ENCODE measurements at regions not wholly inside any gene's neighbourhood (a gene's known extent, or its start where the extent isn't known, plus 50 kb on each side); places are given as distances from the start of the nearest gene placed in this dataset.
"Not testable (repeated sequence)": the region's sequence is repeated elsewhere in the genome, so short reads cannot be mapped to it uniquely, and the experiment has no call there.

GRCh38 chr15:88995449-88995848 is 82.3 kb upstream of the MFGE8 start:
- DNase-seq: no peak

GRCh38 chr15:88997531-88997930 is 84.4 kb upstream of the MFGE8 start:
- no peak for DNase-seq

DNA sequence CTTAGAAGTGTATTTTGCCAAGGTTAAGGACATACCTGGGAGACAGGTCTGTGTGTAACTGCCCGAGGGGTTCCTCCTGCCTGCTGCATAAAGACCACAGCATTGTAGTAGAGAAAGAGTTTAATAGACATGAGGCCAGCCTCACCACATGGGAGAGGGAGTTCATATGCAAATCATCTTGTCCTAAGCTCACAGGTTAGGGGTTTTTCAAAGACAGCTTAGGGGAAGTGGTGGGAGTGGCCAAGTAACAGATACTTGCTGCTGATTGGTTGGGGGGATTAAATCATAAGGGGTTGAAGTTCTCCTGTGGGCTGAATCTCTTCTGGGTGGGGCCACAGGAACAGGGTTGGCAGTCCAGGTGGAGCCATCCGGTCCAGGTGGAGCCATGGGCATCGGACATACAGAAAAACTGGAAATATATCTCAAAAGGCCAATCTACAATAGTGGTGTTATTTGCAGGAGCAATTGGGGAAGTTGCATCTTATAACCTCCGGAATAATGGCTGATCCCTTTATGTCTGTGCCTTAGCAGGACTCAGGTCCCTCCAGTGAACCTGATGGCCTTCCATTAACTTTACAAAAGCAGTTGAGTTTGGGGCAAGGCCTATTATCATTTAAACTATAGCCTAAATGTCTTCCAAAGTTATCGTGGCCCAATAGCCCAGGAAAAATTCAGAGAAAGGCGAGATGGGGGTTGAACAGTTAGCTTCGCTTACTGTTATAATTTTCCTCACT is 86.0 kb upstream of the MFGE8 start:
- no peak for DNase-seq

DNA sequence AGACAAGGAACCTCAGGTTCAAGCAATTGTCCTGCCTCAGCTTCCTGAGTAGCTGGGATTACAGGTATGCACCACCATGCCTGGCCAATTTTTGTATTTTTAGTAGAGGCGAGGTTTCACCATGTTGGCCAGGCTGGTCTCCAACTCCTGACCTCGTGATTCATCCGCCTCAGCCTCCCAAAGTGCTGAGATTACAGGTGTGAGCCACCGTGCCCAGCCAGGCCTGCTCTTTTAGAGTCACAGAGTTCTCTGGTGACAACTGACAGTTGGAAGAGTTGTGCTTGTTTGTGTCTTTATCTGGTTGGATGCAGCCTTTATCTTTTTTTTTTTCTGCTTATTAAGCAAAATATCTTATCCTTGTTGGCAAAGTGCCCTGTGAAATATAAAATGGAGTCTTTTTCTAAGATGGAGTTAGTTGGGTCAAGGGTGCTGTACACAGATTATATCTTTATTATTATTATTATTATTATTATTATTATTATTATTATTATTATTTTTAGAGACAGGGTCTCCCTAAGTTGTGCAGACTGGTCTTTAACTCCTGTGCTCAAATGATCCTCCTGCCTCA is 86.5 kb upstream of the ABHD2 start:
- not testable (repeated sequence) for DNase-seq

- DNase-seq: no peak
These were observed 85.9 kb upstream of the ABHD2 start for GRCh38 chr15:89002281-89002761.

- no peak for DNase-seq
These were observed 85.4 kb upstream of the ABHD2 start for GRCh38 chr15:89002830-89003229.

DNA sequence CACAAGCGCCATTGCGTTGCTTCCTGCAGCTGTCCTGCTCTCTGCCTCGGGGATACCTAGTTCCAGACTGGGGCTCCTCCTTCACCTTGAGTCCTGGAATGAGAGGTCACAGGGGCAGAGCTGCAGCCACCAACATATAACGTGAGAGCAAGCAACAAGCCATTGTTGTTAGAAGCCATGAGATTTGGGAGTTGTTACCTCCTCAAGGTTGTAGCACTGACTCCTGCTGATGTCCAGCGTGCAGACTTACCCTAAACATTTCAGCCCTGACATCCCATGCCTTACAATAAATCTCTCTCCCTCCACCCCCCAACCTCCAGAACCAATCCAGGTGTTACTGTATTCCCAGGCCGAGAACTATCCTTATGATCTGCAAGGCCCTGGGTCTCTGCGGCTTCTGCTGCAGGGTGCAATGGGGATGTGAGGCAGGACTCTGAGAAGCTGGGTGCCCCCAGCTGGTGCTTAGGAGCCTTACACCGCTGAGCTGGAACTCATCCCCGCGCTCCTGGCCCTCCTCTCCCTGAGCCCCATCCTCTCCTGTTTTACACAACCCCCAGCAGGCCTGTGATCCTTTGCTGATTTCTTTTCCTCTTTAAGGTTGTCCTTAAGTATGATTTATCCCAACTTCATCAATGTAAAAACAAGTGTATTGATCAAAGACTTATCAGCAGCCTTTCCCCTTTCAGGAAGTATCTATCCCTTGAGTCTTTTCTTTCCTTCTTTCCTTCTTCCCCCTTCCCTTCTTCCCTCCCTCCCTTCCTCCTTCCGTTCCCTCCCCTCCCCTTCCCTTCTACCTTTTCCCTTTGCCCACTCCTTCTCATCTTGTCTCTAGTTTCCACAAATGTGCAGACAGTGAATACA is 84.2 kb upstream of the ABHD2 start:
- no peak for DNase-seq

DNA sequence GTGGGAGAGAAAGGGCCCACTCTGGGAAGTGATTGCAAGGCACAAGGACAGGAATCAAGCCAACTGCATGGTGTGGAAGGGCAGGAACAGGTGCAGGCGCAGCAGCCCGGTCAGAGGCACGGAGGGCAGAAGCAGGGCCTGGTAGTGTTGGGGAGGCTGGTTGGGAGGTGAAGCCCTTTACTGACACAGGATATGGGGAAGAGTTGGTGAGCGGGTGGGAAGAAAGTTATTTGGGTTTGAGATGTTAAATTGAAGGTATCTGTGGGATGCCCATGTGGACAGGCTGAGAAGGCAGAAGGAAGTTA is 83.6 kb upstream of the ABHD2 start:
- DNase-seq: no peak

DNA sequence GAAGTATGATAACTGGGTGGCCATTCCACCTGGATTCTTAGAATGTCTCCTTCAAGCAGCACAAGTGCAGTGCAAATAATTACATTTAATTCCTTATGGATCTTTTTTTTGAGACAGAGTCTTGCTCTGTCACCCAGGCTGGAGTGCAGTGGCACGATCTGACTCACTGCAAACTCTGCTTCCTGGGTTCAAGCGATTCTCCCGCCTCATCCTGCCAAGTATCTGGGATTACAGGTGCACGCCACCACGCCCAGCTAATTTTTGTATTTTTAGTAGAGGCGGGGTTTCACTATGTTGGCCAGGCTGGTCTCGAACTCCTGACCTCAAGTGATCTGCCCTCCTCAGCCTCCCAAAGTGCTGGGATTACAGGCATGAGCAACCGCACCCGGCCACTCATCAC is 80.7 kb upstream of the ABHD2 start:
- not testable (repeated sequence) for DNase-seq

DNA sequence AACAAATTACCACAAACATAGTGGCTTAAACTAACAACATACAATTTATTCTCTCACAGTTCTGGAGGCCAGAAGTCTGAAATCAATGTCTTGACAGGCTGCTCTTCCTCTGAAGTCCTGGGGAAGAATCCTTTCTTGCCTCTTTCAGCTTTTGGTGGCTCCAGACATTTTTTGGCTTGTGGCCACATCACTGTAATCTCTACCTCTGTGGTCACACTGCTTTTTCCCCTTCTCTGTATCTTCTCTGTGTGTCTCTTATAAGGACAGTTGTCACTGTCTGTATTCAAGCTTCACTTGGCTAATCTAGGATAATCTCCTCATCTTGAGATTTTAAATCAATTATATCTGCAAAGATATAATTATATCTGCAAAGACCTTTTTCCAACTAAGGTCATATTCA is 80.3 kb upstream of the ABHD2 start:
- DNase-seq: no peak

DNA sequence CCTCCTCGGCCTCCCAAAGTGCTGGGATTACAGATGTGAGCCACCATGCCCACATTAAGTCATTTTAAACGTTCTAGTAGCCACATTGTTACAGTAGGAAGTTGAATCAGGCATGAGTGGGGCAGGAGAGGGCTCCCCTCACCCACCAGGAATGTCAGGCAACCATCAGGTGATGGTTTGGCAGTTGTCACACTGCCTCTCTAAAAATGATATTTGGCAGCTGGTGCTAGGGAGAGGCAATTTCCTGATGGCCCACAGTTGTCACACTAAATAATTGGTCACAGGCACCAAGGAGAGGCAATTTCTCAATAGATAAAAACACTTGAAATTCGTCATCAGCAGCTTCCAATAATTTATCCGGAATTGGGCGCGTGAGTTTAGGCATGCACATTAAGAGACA is 79.2 kb upstream of the ABHD2 start:
- no peak for DNase-seq

- no peak for DNase-seq
These were observed 72.7 kb upstream of the ABHD2 start for GRCh38 chr15:89015412-89016097.

DNA sequence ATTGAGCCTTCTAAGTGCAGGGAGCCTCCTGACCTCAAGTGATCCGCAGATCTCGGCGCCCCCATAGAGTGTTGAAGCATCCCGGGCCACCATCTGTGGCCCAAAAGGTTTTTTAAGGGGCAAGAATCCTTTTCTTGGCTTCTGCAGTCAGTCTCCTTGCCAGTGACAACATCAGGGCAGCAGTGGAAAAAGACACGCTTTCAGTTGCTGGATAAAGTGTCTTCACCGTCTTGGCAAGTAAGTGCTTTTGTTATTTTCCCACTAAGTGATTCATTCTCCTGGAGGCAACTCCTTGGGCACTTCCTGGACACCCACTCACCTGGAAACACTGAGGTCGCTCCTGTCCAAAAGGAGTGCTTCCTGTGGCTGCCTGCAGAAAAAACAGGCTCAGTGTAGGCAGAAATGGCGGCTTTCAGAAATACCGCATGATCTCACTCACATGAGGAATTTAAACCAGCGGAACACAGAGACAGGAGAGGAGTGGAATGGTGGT is 71.7 kb upstream of the ABHD2 start:
- no peak for DNase-seq

DNA sequence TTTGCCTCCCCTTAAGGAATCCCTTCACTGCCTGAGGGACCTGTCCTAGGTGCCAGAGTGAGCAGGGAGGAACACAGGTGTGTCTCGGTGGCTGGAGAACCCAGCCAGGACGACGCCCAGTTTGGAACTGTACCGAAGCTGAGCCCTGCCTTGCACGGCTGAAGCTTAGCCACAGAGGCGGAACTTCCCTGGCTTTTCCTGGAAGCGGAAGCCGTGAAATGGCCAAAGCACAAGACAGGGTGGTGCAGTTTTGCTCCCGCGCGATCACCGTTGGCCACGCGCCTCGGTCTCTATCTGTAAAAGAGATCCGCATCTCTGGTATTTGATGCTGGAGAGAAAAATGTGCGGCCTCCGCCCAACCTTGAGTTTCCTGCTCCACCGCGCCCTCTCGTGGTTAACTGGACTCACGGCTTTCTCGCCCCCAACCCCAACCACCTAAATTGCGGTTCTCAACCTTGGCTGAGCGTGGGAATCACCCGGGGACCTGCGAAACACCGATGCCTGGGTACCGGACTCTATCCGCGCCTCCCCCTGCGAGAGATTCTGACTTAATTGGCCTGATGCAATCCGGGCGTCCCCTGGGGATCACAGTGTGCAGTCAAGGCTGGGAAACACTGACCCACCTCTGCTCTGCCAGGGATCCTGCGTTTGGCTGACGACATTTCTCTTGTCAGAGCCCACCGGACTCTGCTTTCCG is 70.7 kb upstream of the ABHD2 start:
- peak; percentile 78 for DNase-seq

- no peak for DNase-seq
These were observed 70.0 kb upstream of the ABHD2 start for GRCh38 chr15:89018207-89018606.

GRCh38 chr15:89019436-89019835 is 68.8 kb upstream of the ABHD2 start:
- DNase-seq: no peak

DNA sequence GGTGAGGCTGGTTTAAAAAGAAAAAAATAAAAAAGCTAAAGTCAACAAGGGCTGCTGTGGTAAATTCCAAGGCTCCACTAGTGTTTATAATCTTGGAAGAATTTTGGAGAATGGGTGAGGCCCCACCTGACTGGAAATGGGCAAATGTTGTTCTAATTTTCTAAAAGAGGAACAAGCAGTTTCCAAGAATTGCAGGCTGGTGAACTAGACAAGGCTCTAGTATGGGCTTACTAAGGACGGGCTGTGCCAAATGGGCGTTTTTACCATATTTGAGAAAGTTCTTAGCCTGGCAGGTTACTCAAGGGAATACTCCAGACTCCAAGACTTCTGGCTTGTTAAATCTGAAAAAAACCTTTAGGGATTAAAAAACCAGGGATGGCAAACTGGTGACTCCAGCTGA is 67.0 kb upstream of the ABHD2 start:
- no peak for DNase-seq

DNA sequence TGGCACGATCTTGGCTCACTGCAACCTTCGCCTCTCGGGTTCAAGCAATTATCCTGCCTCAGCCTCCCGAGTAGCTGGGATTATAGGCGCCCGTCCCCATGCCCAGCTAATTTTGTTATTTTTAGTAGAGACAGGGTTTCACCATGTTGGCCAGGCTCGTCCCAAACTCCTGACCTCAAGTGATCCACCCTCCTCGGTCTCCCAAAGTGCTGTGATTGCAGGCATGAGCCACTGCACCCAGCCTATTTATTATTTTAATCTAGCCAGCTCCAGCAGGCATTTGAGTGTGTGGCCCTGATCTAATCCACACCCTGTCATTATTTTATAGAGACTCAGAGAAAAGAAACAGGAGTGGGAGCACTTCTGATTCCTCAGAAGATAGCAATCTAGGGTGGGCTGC is 66.4 kb upstream of the ABHD2 start:
- DNase-seq: not testable (repeated sequence)

GRCh38 chr15:89023311-89023961 is 64.8 kb upstream of the ABHD2 start:
- DNase-seq: no peak

DNA sequence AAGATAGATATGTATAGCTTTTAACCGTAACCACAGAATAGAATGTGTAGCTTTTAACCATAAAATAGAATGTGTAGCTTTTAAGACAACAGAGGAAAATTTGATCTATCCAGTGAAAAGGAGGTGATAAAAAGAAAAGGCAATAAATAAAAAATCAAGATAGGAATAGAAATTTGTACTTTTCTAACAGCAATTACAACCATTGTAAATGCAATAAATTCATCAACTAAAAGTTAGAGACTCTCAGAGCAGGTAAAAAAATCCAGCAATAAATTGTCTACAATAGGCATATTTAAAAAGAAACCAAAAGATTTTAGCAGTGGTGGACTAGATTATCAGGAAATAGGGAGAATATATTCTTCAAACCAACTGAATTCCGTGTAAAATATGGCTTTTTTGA is 63.8 kb upstream of the ABHD2 start:
- DNase-seq: no peak

GRCh38 chr15:89026167-89026566 is 62.1 kb upstream of the ABHD2 start:
- no peak for DNase-seq

DNA sequence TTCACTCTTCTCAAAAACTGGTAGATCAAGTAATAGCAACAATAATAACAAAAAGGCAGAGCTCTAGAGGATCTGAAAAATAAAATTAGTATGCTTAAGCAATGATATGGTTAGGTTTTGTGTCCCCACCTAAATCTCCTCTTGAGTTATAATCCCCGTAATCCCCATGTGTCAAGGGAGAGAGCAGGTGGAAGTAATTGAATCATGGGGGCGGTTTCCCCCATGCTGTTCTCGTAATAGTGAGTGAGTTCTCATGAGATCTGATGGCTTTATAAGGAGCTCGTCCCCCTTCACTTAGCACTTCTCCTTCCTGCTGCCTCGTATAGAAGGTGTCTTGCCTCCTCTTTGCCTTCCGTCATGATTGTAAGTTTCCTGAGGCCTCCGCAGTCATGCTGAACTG is 60.2 kb upstream of the ABHD2 start:
- DNase-seq: no peak

Data from COR-L47 (cell line).